ENCODE measurements at regions not wholly inside any gene's neighbourhood (a gene's known extent, or its start where the extent isn't known, plus 50 kb on each side); places are given as distances from the start of the nearest gene placed in this dataset.

- no peak for TF ChIP-seq ZNF211 (tag by site-specific recombination; IDR thresholded peaks at IDR 0.05; ENCODE audit: low read depth)
- TF ChIP-seq, protein P1, sequence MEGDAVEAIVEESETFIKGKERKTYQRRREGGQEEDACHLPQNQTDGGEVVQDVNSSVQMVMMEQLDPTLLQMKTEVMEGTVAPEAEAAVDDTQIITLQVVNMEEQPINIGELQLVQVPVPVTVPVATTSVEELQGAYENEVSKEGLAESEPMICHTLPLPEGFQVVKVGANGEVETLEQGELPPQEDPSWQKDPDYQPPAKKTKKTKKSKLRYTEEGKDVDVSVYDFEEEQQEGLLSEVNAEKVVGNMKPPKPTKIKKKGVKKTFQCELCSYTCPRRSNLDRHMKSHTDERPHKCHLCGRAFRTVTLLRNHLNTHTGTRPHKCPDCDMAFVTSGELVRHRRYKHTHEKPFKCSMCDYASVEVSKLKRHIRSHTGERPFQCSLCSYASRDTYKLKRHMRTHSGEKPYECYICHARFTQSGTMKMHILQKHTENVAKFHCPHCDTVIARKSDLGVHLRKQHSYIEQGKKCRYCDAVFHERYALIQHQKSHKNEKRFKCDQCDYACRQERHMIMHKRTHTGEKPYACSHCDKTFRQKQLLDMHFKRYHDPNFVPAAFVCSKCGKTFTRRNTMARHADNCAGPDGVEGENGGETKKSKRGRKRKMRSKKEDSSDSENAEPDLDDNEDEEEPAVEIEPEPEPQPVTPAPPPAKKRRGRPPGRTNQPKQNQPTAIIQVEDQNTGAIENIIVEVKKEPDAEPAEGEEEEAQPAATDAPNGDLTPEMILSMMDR (tag by site-specific recombination; IDR thresholded peaks at IDR 0.05): no peak
- no peak for TF ChIP-seq YY1 (tag by site-specific recombination; IDR thresholded peaks at IDR 0.05)
- TF ChIP-seq ZNF510 (tag by site-specific recombination; IDR thresholded peaks at IDR 0.05; ENCODE audit: insufficient replicate concordance): no peak
- TF ChIP-seq, protein P2, sequence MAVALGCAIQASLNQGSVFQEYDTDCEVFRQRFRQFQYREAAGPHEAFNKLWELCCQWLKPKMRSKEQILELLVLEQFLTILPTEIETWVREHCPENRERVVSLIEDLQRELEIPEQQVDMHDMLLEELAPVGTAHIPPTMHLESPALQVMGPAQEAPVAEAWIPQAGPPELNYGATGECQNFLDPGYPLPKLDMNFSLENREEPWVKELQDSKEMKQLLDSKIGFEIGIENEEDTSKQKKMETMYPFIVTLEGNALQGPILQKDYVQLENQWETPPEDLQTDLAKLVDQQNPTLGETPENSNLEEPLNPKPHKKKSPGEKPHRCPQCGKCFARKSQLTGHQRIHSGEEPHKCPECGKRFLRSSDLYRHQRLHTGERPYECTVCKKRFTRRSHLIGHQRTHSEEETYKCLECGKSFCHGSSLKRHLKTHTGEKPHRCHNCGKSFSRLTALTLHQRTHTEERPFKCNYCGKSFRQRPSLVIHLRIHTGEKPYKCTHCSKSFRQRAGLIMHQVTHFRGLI (tag by site-specific recombination; IDR thresholded peaks at IDR 0.05): no peak
- no peak for TF ChIP-seq ZNF138 (tag by site-specific recombination; IDR thresholded peaks at IDR 0.05; ENCODE audit: borderline replicate concordance)
- TF ChIP-seq KLF8 (tag by site-specific recombination; IDR thresholded peaks at IDR 0.05): no peak
- no peak for TF ChIP-seq ZBTB6 (tag by site-specific recombination; IDR thresholded peaks at IDR 0.05)
- TF ChIP-seq RBAK (tag by site-specific recombination; IDR thresholded peaks at IDR 0.05): no peak
These were observed 641.0 kb upstream of the FRG1 start for GRCh38 chr4:189299706-189300105.
